ENCODE measurements at regions not wholly inside any gene's neighbourhood (a gene's known extent, or its start where the extent isn't known, plus 50 kb on each side); places are given as distances from the start of the nearest gene placed in this dataset.

DNA sequence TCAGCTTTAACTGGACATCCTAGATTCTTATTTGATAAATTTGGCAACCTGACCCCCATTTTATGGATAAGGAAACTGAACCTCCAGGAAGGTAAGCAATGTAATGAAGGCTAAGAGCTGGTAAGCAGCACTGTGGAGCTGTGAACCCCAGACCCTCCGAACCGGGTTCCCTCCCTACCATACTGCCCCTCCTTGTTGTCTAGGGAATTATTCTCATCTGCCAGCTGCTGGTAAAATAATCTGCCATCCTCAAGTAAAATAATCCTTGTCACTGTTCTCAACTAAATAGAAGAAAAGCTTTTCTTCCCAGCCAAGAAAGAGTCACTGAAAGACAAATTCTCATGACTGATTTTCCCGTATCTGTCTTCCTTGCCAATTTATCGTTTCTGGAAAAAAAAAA lies 55.8 kb upstream of the PRDX6 start:
- no peak for DNase-seq (ENCODE audit: low read depth in 2 of 2)

DNA sequence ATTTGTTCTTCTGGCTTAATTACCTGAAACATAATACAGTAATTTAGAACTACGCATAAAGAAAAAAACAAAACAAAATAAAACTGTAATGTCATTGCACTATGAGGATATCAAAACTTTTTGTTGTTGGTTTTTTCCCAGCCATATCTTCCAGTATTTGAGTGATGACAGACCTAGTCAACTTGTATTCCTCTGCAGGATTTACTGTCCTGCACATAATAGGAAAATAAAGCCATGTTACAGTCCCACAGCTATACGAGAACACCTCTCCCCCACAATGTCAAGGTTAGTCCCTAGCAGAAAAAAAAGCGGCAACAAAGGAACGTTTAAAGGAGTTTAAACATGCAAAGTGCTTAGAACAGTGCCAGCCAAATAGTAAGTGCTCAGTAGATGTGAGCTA lies 55.3 kb upstream of the PRDX6 start:
- DNase-seq (ENCODE audit: low read depth in 2 of 2): no peak

DNA sequence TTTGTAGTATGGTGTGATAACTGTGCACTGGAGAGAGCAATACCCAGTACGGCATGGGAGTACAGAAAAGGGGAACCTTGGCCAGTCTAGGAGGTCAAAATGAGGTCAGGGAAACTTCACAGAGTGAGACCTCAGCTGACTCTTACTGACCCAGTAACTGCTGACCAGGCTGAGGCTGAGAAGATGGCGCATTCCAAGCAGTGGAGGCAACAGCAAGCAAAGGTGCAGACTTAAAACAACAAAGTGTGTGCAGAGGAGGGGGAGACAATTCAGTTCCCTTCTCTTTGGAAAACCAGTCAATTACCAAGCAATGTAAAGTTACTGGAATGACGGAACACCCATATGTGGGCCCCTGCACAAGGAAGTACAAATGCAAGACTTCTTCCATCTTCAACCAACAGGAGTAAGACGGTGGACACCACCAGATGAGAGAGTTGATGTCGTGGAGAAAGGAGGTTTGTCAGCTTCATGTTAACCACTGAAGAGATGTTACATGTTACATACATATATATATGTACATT lies 54.6 kb upstream of the PRDX6 start:
- no peak for DNase-seq (ENCODE audit: low read depth in 2 of 2)

DNA sequence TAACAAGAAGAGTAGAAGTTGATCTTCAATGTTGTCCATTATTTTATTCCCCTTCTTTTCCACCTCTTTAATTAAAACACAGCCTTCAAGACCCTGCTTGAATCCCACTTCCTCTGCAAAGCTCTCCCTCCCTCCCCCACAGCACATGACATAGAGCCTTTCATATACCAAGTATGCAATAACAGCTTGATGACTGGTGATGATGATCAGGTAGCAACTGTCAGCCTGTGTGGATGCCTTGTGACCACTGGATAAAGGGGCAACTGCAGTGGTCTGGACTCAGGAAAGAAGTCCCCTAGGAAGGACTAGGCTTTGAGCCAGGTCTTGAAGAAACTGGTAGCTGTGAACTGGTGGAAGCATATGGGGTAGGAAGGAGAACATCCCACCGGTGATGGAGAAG lies 53.8 kb upstream of the PRDX6 start:
- no peak for DNase-seq (ENCODE audit: low read depth in 2 of 2)

DNA sequence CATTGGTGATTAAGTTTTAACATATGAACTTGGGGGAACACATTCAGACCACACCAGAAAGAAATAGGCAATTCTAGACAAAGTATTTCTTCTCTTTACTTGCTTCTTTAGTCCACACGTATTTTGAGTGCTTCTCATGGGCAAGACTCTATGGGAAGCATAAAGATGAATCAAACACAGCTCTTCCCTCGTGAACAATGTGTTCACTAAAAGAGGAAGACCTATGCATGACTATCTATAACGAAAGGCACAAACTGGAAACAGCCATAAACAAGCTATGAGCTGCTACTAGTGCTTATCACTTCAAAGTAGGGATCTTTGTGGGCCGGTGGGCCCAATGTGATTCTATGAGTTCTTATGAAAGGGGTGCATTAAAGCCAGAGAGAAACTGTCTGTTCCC lies 53.0 kb upstream of the PRDX6 start:
- DNase-seq (ENCODE audit: low read depth in 2 of 2): no peak

DNA sequence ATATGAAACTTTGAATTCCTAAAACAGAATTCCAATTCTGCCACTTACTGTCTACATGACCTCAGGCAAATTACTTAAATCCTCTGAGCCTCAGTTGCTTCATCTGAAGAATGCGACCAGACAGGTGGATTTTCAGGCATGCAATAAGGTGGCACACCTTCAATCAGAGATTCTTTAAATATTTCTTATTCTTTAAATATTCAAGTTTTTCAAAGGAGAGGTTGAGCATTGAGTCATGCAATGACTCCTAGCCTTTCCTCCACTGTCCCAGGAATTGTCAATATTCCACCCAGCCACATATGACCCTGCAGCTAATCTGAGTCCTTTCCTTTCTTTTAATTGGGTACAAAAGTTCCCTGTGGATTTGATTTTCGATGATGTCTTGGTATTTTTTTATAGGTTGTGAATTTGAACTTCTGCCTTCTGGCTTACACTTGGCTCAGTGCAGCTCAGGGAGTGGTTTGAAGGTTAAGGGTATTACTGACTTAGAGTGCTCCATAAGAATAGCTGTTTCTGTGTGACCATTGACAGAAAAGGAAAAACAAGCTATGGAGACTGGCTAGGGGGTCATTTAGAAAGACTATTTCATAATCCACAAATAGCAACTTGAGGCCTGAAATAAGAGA lies 52.2 kb upstream of the PRDX6 start:
- no peak for DNase-seq (ENCODE audit: low read depth in 2 of 2)

DNA sequence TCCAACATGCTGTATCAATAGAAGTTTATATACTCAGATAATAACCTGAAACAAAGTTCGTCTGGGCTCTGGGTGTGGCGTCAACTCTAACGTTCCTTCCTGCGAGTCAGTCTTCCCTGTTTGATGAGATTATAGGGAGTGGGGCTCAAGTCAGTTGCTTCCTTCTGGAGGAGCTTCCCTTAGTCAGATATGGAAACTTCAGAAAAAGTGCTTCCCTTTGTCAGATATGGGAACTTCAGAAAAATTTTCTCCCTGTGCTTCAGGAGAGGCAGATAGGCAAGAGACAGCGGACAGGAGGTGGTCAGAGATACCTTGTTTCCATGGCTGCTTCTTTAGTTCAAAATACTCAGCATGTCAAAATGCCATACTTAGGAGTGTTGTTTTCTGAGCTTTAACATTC lies 51.1 kb upstream of the PRDX6 start:
- no peak for DNase-seq (ENCODE audit: low read depth in 2 of 2)

DNA sequence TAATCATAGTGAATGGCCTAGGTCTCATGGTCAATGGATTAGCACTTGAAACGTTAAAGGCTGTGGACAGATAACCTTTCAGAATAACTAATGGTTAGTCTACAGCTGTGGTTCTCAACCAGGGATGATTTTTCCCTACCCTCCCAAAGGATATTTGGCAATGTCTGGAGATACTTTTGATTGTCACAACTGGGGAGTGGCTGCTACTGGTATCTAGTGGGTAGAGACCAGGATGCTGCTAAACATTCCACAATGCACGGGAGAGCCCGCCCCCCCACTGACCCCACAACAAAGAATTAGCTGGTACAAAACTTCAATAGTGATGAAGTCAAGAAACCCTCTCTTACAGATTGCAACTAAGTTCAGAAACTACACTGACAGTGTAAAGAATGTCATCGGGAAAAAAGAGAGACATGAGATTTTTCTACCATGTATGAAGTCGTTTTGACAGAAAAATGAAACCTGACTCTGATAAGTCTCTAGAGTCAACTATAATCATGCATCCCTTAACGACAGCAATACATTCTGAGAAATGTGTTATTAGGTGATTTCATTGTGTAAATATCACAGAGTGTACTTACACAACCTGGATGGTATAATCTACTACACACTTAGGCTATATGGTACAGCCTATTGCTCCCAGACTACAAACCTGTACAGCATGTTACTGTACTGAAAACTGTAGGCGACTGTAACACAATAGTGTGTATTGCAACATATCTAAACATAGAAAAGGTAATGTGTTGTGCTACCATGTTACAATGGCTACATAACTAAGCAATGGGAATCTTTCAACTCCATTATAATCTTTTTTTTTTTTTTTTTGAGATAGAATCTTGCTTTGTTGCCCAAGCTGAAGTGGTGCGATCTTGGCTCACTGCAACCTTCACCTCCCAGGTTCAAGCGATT lies 49.7 kb upstream of the PRDX6 start:
- DNase-seq (ENCODE audit: low read depth in 2 of 2): no peak

All from stimulated activated CD8-positive, alpha-beta memory T cell treated with anti-CD3 and anti-CD28 coated beads, Interleukin-15, amount 100 ng/mL, for 48 hours (primary cell).